ENCODE measurements at regions not wholly inside any gene's neighbourhood (a gene's known extent, or its start where the extent isn't known, plus 50 kb on each side); places are given as distances from the start of the nearest gene placed in this dataset.

DNA sequence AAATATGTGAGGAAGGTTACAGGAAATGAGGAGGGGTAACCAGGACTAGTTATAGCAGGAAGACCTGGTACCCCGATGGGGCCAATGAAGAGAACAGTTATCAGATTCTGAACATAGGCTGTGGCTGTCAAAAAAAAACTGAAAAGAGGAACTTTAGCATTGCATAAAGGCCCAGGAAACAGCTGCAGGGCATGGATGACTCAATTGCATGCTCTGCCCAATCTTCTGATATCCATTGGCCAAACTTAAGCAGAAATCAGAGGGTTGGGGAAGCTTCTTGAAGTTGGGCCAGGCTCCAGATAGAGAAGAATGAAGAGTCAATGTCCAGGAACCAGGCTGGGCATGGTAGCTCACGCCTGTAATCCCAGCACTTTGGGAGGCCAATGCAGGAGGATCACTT lies 1222.4 kb upstream of the PRKX start:
- Histone ChIP-seq H3K4me3 (ENCODE audit: low read length in 3 of 3) (no peak overlapping the region), H3K9ac (ENCODE audit: low read length in 3 of 3) (no peak overlapping the region), H3K9me3 (ENCODE audit: control insufficient read depth in 2 of 3, insufficient read depth in 1 of 3, low read length in 3 of 3) (no peaks in the 10 kb centered on the region), H3K27ac (ENCODE audit: low read depth in 2 of 2, low read length in 2 of 2) (no peak overlapping the region), H3K36me3 (ENCODE audit: control insufficient read depth in 2 of 3, insufficient read depth in 3 of 3, low read length in 3 of 3) (no peaks in the 10 kb centered on the region), H3K4me1 (ENCODE audit: control insufficient read depth in 2 of 3, insufficient read depth in 2 of 3, low read depth in 1 of 3, low read length in 3 of 3) (no peaks in the 10 kb centered on the region), H3K27me3 (ENCODE audit: control insufficient read depth, insufficient read depth, low read length) (no peaks in the 10 kb centered on the region)
- no peak for FAIRE-seq
- TF ChIP-seq, protein P1, sequence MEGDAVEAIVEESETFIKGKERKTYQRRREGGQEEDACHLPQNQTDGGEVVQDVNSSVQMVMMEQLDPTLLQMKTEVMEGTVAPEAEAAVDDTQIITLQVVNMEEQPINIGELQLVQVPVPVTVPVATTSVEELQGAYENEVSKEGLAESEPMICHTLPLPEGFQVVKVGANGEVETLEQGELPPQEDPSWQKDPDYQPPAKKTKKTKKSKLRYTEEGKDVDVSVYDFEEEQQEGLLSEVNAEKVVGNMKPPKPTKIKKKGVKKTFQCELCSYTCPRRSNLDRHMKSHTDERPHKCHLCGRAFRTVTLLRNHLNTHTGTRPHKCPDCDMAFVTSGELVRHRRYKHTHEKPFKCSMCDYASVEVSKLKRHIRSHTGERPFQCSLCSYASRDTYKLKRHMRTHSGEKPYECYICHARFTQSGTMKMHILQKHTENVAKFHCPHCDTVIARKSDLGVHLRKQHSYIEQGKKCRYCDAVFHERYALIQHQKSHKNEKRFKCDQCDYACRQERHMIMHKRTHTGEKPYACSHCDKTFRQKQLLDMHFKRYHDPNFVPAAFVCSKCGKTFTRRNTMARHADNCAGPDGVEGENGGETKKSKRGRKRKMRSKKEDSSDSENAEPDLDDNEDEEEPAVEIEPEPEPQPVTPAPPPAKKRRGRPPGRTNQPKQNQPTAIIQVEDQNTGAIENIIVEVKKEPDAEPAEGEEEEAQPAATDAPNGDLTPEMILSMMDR (IDR thresholded peaks at IDR 0.05; ENCODE audit: borderline replicate concordance, extremely low read depth, insufficient read depth): no peak
- intact Hi-C loops (cut with DNase I): no loop called here
- DNase-seq: no peak

DNA sequence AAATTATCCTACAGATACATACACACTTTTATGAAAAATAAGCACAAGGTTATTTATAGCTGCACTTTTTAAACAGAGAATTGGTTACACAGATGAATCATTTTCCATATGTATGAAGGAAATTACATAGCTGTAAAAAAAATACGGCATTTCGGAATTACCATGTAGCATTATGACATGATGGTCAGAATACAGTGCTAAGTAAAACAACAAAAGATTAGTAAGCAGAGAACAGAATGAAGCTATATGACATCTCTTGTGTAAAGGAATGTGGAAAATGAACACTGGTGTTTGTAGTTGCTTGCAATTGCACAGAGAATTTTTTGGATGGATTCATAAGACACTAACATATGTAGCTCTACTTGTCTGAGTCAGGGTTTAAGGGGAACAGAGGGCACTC lies 1222.0 kb upstream of the PRKX start:
- TF ChIP-seq, protein P1 (IDR thresholded peaks at IDR 0.05; ENCODE audit: borderline replicate concordance, extremely low read depth, insufficient read depth): no peak
- Histone ChIP-seq H3K4me1 (ENCODE audit: control insufficient read depth in 2 of 3, insufficient read depth in 2 of 3, low read depth in 1 of 3, low read length in 3 of 3) (no peaks in the 10 kb centered on the region), H3K4me3 (ENCODE audit: low read length in 3 of 3) (no peak overlapping the region), H3K36me3 (ENCODE audit: control insufficient read depth in 2 of 3, insufficient read depth in 3 of 3, low read length in 3 of 3) (no peaks in the 10 kb centered on the region), H3K9me3 (ENCODE audit: control insufficient read depth in 2 of 3, insufficient read depth in 1 of 3, low read length in 3 of 3) (no peaks in the 10 kb centered on the region), H3K9ac (ENCODE audit: low read length in 3 of 3) (no peak overlapping the region), H3K27me3 (ENCODE audit: control insufficient read depth, insufficient read depth, low read length) (no peaks in the 10 kb centered on the region), H3K27ac (ENCODE audit: low read depth in 2 of 2, low read length in 2 of 2) (no peak overlapping the region)
- no peak for FAIRE-seq
- intact Hi-C loops (cut with DNase I): no loop called here
- DNase-seq: no peak

DNA sequence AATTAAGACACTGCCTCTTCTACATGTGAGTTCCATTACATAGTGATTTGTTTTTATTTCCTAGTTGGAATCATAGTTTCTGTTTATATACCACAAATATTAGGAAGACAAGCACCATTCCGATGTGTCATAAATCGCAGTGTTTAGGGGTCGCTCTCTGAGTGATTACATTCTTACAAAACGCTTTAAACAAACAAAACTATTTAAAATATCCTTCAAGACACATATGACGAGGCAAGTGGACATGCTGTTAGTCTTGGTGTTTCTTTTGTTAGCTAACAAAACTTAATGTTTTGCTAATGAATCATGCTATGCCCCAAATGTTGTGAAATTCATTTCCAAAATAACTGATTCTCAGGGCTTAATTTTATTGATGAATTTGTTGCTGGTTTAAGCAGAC lies 1219.3 kb upstream of the PRKX start:
- no peaks in the 10 kb centered on the region for H3K4me1 ChIP-seq (ENCODE audit: control insufficient read depth in 2 of 3, insufficient read depth in 2 of 3, low read depth in 1 of 3, low read length in 3 of 3)
- no peak overlapping the region for H3K27ac ChIP-seq (ENCODE audit: low read depth in 2 of 2, low read length in 2 of 2)
- no peak for FAIRE-seq
- no peaks in the 10 kb centered on the region for H3K36me3 ChIP-seq (ENCODE audit: control insufficient read depth in 2 of 3, insufficient read depth in 3 of 3, low read length in 3 of 3)
- DNase-seq: peak in 1 of 5 donors; percentile 24
- H3K9ac ChIP-seq (ENCODE audit: low read length in 3 of 3): no peak overlapping the region
- TF ChIP-seq, protein P1 (IDR thresholded peaks at IDR 0.05; ENCODE audit: borderline replicate concordance, extremely low read depth, insufficient read depth): no peak
- intact Hi-C loops (cut with DNase I): no loop called here
- no peaks in the 10 kb centered on the region for H3K9me3 ChIP-seq (ENCODE audit: control insufficient read depth in 2 of 3, insufficient read depth in 1 of 3, low read length in 3 of 3)
- no peaks in the 10 kb centered on the region for H3K27me3 ChIP-seq (ENCODE audit: control insufficient read depth, insufficient read depth, low read length)
- H3K4me3 ChIP-seq (ENCODE audit: low read length in 3 of 3): no peak overlapping the region

DNA sequence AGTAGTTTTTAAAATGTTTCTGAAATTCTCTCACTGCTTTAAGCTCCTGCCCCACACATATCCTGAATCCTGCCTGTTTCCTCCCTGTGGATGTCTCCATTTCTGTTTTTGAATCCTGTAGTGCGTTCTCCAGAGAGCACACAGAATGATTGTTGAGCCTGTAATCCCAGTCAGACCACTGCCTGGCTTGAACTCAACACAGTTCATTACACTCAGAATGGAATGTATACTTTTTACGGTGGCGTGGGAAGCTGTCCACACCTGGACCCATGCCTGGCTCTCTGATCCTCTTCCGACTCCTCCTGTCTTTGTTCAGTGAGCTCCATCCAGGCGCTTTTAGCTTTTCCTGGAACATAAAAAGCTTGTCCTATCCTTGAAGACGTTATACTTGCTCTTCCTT lies 1217.0 kb upstream of the PRKX start:
- intact Hi-C loops (cut with DNase I): no loop called here
- FAIRE-seq (no peak), DNase-seq (peak in 3 of 5 donors; percentile 8 to 25 (median 14))

More for the DNA sequence above, 1217.0 kb upstream of the PRKX start:
- no peaks in the 10 kb centered on the region for H3K27me3 ChIP-seq (ENCODE audit: control insufficient read depth, insufficient read depth, low read length)
- H3K27ac ChIP-seq (ENCODE audit: low read depth in 2 of 2, low read length in 2 of 2): no peak overlapping the region
- H3K9me3 ChIP-seq (ENCODE audit: control insufficient read depth in 2 of 3, insufficient read depth in 1 of 3, low read length in 3 of 3): no peaks in the 10 kb centered on the region
- no peaks in the 10 kb centered on the region for H3K36me3 ChIP-seq (ENCODE audit: control insufficient read depth in 2 of 3, insufficient read depth in 3 of 3, low read length in 3 of 3)
- H3K9ac ChIP-seq (ENCODE audit: low read length in 3 of 3): no peak overlapping the region
- no peak overlapping the region for H3K4me3 ChIP-seq (ENCODE audit: low read length in 3 of 3)
- TF ChIP-seq, protein P1 (IDR thresholded peaks at IDR 0.05; ENCODE audit: borderline replicate concordance, extremely low read depth, insufficient read depth): no peak
- H3K4me1 ChIP-seq (ENCODE audit: control insufficient read depth in 2 of 3, insufficient read depth in 2 of 3, low read depth in 1 of 3, low read length in 3 of 3): no peaks in the 10 kb centered on the region
